DOHH2 (cell line): ENCODE measurements at regions not wholly inside any gene's neighbourhood (a gene's known extent, or its start where the extent isn't known, plus 50 kb on each side); places are given as distances from the start of the nearest gene placed in this dataset.

Experiments
- H3F3A ChIP-seq: fragments of 200-600 bp; sonication (generic), shearing (Covaris generic); 2 replicates; pipeline ENCODE4 v1.6.0; 2016; ENCODE audit warnings: antibody characterized with exemption, mild to moderate bottlenecking; ENCODE audit not compliant: control insufficient read depth, insufficient read depth
- H3K27ac ChIP-seq: fragments of 200-600 bp; sonication (generic); 2 replicates; pipeline ENCODE4 v1.5.1; 2014; ENCODE audit warnings: low read depth, mild to moderate bottlenecking, low read length, moderate library complexity
- H3K27me3 ChIP-seq: fragments of 200-600 bp; sonication (generic); 2 replicates; pipeline ENCODE4 v1.6.1; 2014; ENCODE audit warnings: mild to moderate bottlenecking, low read length, mixed read lengths; ENCODE audit not compliant: control insufficient read depth
- H3K36me3 ChIP-seq: fragments of 200-600 bp; sonication (generic); 2 replicates; pipeline ENCODE4 v1.6.1; 2014; ENCODE audit warnings: mild to moderate bottlenecking, low read length, moderate library complexity, mixed read lengths; ENCODE audit not compliant: control insufficient read depth
- H3K4me1 ChIP-seq: fragments of 200-600 bp; sonication (generic); 2 replicates; pipeline ENCODE4 v1.6.1; 2014; ENCODE audit warnings: mild to moderate bottlenecking, low read length, mixed read lengths; ENCODE audit not compliant: control insufficient read depth
- H3K4me2 ChIP-seq: fragments of 200-600 bp; sonication (generic); 2 replicates; pipeline ENCODE4 v1.6.0; 2014; ENCODE audit warnings: mild to moderate bottlenecking, low read length, moderate library complexity
- H3K4me3 ChIP-seq: fragments of 200-600 bp; sonication (generic); 2 replicates; pipeline ENCODE4 v1.5.1; 2014; ENCODE audit warnings: mild to moderate bottlenecking, low read length, mixed read lengths
- H3K79me2 ChIP-seq: fragments of 200-600 bp; sonication (generic); 2 replicates; pipeline ENCODE4 v1.6.1; 2014; ENCODE audit warnings: mild to moderate bottlenecking, low read length, mixed read lengths; ENCODE audit not compliant: control insufficient read depth
- H3K9me2 ChIP-seq: fragments of 200-600 bp; sonication (generic); replicated peaks from 2 replicates; pipeline ENCODE4 v1.6.1; 2014; ENCODE audit warnings: mild to moderate bottlenecking, low read length, mixed read lengths; ENCODE audit not compliant: control insufficient read depth
- H3K9me3 ChIP-seq: fragments of 200-600 bp; sonication (generic); 2 replicates; pipeline ENCODE4 v1.6.1; 2014; ENCODE audit warnings: antibody characterized with exemption, low read length, mixed read lengths; ENCODE audit not compliant: control insufficient read depth, insufficient read depth
- H4K20me1 ChIP-seq: fragments of 200-600 bp; sonication (generic); 2 replicates; pipeline ENCODE4 v1.6.0; 2014; ENCODE audit warnings: low read depth, mild to moderate bottlenecking, antibody characterized with exemption, low read length, moderate library complexity; ENCODE audit not compliant: control insufficient read depth, insufficient read depth
- CTCF ChIP-seq: fragments of 200-600 bp; sonication (generic); IDR thresholded peaks from one replicate; pipeline ENCODE4 v1.5.1; 2014; ENCODE audit warnings: antibody characterized with exemption, mild to moderate bottlenecking, low read depth, low read length; ENCODE audit not compliant: poor library complexity, severe bottlenecking
- EZH2phosphoT487 ChIP-seq: fragments of 200-600 bp; sonication (generic); IDR thresholded peaks from 2 replicates; pipeline ENCODE4 v1.6.1; 2017; ENCODE audit warnings: borderline replicate concordance, mild to moderate bottlenecking, antibody characterized with exemption, low read length, moderate library complexity, mixed read lengths

- Histone ChIP-seq H3F3A (no peaks in the 10 kb centered on the region), H3K4me3 (no peak overlapping the region), H3K27ac (no peak overlapping the region), H3K9me3 (no peaks in the 10 kb centered on the region), H3K4me2 (no peak overlapping the region), H3K79me2 (no peaks in the 10 kb centered on the region), H3K36me3 (no peaks in the 10 kb centered on the region), H3K9me2 (no peaks in the 10 kb centered on the region), H3K27me3 (no peaks in the 10 kb centered on the region), H4K20me1 (no peaks in the 10 kb centered on the region), H3K4me1 (no peaks in the 10 kb centered on the region)
- no peak for TF ChIP-seq CTCF
These were observed 149.5 kb upstream of the VWC2 start for GRCh38 chr7:49623943-49624342.

- H3K9me3 ChIP-seq: no peaks in the 10 kb centered on the region
- H3K9me2 ChIP-seq: no peaks in the 10 kb centered on the region
- H3K27ac ChIP-seq: no peak overlapping the region
- H3K4me3 ChIP-seq: no peak overlapping the region
- H3F3A ChIP-seq: no peaks in the 10 kb centered on the region
- H3K36me3 ChIP-seq: no peaks in the 10 kb centered on the region
- no peaks in the 10 kb centered on the region for H3K79me2 ChIP-seq
- TF ChIP-seq CTCF: no peak
- no peak for TF ChIP-seq EZH2phosphoT487
- no peaks in the 10 kb centered on the region for H3K4me1 ChIP-seq
- H3K4me2 ChIP-seq: no peak overlapping the region
- no peaks in the 10 kb centered on the region for H3K27me3 ChIP-seq
- no peaks in the 10 kb centered on the region for H4K20me1 ChIP-seq
These were observed 148.8 kb upstream of the VWC2 start for GRCh38 chr7:49624611-49625010.

- Histone ChIP-seq H3K9me3 (no peaks in the 10 kb centered on the region), H3K4me1 (no peaks in the 10 kb centered on the region), H3F3A (no peaks in the 10 kb centered on the region), H3K4me3 (no peak overlapping the region), H3K4me2 (no peak overlapping the region), H4K20me1 (no peaks in the 10 kb centered on the region), H3K27me3 (no peaks in the 10 kb centered on the region), H3K27ac (no peak overlapping the region), H3K36me3 (no peaks in the 10 kb centered on the region), H3K9me2 (no peaks in the 10 kb centered on the region), H3K79me2 (no peaks in the 10 kb centered on the region)
- no peak for TF ChIP-seq EZH2phosphoT487
- TF ChIP-seq CTCF: no peak
These were observed 142.9 kb upstream of the VWC2 start for GRCh38 chr7:49630513-49630912.
